ENCODE measurements at regions not wholly inside any gene's neighbourhood (a gene's known extent, or its start where the extent isn't known, plus 50 kb on each side); places are given as distances from the start of the nearest gene placed in this dataset.

DNA sequence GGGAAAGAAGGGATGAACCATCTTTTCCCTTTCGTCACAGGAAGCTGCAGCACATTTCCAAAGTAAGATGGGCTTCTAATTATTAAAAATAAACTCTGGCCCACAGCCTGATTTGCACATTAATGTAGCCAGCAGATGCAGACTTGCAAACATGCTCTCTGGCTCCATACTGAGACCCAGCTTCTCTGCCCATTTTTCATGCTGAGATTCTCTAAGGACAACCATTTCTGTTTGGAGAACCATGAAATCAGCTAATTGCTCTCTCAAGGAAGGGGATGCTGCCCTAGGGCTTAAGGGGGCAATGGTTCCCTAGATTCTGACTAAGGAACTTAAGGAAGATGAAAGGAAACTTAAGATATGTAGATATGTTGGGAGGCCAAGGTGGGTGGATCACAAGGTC, 63.0 kb upstream of the CES5A start:
- no peak for DNase-seq

DNA sequence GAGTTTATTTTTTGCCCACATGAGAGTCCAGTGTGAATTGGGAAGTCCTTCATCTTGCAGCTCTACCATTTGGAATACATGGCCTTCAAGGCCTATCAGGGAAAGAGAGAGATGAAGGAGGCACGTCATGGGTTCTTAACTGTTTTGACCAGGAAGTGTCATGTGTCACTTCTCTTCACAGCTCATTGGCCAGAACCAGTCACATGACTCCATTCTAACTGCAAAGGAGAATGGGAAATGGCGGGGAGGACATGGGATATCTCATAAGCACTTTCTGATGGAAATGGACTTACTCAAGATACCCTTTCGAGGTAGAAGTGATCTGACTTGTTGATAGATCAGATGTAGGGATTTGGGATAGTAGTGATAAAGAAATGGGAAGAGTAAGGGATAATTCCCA, 57.9 kb upstream of the CES5A start:
- DNase-seq = no peak

DNA sequence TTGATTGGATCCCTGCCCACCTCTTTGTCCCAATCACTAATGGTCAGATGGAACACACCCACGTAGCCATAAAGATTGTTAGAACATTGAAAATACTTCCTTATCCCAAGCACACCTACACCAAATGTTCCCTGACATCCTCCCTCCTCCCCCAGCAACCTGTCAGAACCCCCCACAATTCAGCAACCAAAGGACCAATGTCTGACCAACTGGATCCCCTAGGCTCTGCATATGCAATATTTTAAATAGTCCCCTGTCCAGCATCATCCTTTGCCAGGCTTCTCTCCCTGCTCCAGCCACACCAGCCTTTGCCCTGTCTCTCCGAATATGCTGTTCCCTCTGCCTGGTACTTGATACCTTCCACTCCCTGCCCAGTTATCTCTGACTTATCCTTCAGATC, 54.9 kb upstream of the CES5A start:
- no peak for DNase-seq

DNA sequence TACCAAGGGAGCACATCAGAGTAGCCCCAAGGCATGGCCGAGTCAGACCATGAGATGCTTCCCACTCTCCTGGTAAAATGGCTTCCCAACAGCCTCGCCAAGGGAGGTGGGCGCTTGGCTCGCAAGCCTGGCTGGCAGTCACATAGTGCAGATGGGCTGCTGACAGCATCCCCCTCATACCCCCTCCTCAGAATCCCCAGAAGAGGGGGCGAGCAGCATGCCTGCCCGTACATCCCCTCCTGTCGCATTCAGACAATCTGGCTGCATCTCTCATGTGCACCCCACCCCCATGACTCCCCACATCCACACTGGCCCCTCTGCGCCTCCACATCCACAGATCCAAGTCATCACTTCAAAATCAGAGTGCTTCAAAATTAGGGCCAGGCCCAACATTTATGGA, 54.0 kb upstream of the CES5A start:
- no peak for DNase-seq

DNA sequence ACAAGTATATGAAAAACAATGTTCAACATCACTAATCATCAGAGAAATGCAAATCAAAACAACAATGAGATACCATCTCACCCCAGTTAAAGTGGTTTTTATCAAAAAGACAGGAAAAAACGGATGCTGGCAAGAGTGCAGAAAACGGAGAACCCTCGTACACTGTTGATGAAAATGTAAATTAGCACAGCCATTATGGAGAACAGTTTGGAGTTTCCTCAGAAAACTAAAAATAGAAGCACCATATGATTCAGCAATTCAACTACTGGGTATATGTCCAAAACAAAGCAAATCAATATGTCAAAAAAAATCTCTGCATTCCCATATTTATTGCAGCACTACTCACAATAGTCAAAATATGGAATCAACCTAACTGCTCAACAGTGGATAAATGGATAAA, 50.1 kb upstream of the CES5A start:
- DNase-seq = no peak

All from NCI-H1105 treated with DMSO at 0.1 percent for 48 hours (cell line).